Prostate gland (tissue), 2 donors: ENCODE measurements at regions not wholly inside any gene's neighbourhood (a gene's known extent, or its start where the extent isn't known, plus 50 kb on each side); places are given as distances from the start of the nearest gene placed in this dataset.

Source experiments
- DNase-seq: peaks from one replicate; pipeline ENCODE4 v3.0.0-alpha.2; 2019; ENCODE audit warnings: low spot score
- H3K27ac ChIP-seq, 2 donors: fragments of 200-600 bp; sonication (generic); 2 replicates each; pipeline ENCODE4 v1.5.1; 2017 to 2019
- H3K27me3 ChIP-seq: fragments of 200-600 bp; sonication (generic); replicated peaks from 2 replicates; pipeline ENCODE4 v1.5.1; 2019; ENCODE audit not compliant: insufficient read depth
- H3K36me3 ChIP-seq, 2 donors: fragments of 200-600 bp; sonication (generic); 1 replicate in 1 of 2; 2 replicates in 1 of 2; pipeline versions ENCODE4 v1.5.1 to v1.8.1; 2017 to 2019
- H3K4me1 ChIP-seq: fragments of 200-600 bp; sonication (generic); replicated peaks from 2 replicates; pipeline ENCODE4 v1.5.1; 2019
- H3K4me3 ChIP-seq, 2 donors: fragments of 200-600 bp; sonication (generic); 2 replicates each; pipeline ENCODE4 v1.5.1; 2017 to 2019
- H3K9me3 ChIP-seq: fragments of 200-600 bp; sonication (generic); 2 replicates; pipeline ENCODE4 v1.5.1; 2017
- CTCF ChIP-seq, 4 experiments: fragments of 200-600 bp in 2 of 4; fragments of 450-650 bp in 2 of 4; sonication (generic) in 2 of 4; IDR thresholded peaks; 1 replicate in 3 of 4; 2 replicates in 1 of 4; pipeline ENCODE4 v1.5.1; 2016 to 2019; ENCODE audit warnings: antibody characterized with exemption in 4 of 4, mild to moderate bottlenecking in 2 of 4, moderate library complexity in 2 of 4
- POLR2A ChIP-seq: fragments of 450-650 bp; IDR thresholded peaks from one replicate; pipeline ENCODE4 v1.6.1; 2016; ENCODE audit warnings: antibody characterized with exemption, mild to moderate bottlenecking
- POLR2AphosphoS5 ChIP-seq: sonication (generic); formaldehyde crosslinking; IDR thresholded peaks from one replicate; pipeline ENCODE4 v1.6.1; 2017; ENCODE audit warnings: antibody characterized with exemption
- WGBS: methylation state at CpG from one replicate; pipeline ENCODE4 v1.1.5; 2018; 5-methylcytosine and 5-hydroxymethylcytosine counted together
- intact Hi-C: fragments of 100-400 bp; cut with DNase I; formaldehyde crosslinking; loops from one replicate; pipeline ENCODE4 v1.14.2; 2022

DNA sequence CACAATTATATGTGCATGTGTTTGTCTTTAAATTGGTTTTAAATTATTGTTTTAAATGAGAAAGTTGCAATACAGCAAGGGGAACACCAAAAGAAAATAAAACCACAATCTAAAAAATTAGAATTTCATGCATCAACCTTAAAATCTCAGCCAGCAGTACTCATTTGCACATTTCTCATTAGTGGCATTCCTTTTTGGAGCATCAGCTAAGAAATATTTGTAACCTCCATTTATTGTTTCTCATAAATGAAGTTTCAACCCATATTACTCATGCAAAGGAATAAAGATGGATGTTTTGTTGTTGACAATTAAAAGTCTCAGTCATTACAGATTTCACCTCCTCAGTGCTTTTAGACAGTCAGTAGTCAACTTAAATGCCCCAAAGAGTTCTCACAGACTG lies 160.1 kb downstream of the TBX15 start:
- no peak for DNase-seq
- Histone ChIP-seq H3K4me1 (no peaks in the 10 kb centered on the region), H3K4me3 (no peak overlapping the region), H3K27ac (no peak overlapping the region), H3K36me3 (no peaks in the 10 kb centered on the region), H3K27me3 (no peaks in the 10 kb centered on the region), H3K9me3 (no peaks in the 10 kb centered on the region)
- TF ChIP-seq POLR2A (no peak), CTCF (IDR thresholded peaks at IDR 0.05) (no peak), POLR2AphosphoS5 (no peak)
- intact Hi-C loops = no loop called here

DNA sequence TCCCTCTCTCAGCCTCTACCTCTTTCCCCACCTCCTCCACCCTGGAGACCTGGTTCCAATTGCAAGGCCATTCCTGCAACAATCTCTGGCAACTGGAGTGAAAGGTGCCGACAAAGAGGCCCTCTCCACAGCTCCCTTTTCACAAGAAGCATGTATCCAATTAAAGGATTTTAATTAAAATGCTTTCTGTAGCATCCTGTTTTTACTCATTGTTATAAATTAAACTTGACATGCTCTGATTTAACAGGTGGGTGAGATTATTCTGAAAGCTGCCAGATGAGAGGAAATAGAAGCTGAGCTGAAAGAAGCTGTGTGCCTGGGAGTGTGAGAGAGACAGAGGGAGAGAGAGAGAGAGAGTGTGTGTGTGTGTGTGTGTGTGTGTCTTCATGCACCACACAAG lies 160.5 kb downstream of the TBX15 start:
- intact Hi-C loops = no loop called here
- TF ChIP-seq POLR2AphosphoS5 = no peak
- no peak for TF ChIP-seq CTCF (IDR thresholded peaks at IDR 0.05)
- no peak for TF ChIP-seq POLR2A

DNA sequence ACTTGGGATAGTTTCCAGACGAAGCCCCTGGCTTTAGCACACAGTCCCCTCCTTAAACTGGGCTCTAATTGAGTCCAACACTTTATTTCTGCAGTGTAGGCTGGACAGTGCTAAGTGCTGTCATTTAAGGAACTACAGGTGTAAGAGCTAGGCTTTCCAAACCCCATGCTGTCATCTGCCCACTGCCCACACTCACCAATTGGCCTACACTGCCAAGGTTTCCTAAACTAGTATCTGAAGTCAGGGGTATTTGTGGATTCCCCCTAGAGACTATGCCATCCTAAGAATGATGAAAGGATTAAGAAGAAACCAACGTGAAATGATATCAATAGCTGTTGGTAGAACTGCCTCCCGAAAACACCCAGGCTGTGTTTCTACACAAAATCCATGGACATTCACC lies 160.9 kb downstream of the TBX15 start:
- intact Hi-C loops = no loop called here
- Histone ChIP-seq H3K27me3 (no peaks in the 10 kb centered on the region), H3K4me1 (no peaks in the 10 kb centered on the region), H3K4me3 (no peak overlapping the region), H3K9me3 (no peaks in the 10 kb centered on the region), H3K27ac (no peak overlapping the region), H3K36me3 (no peaks in the 10 kb centered on the region)
- no peak for TF ChIP-seq CTCF (IDR thresholded peaks at IDR 0.05)
- no peak for TF ChIP-seq POLR2AphosphoS5
- no peak for TF ChIP-seq POLR2A
- WGBS = 48% methylated on average over 3 of the region's 3 CpGs
- no peak for DNase-seq

More for the DNA sequence above, 160.5 kb downstream of the TBX15 start:
- H3K4me1 ChIP-seq = no peaks in the 10 kb centered on the region
- 21% methylated on average over 1 of the region's 1 CpG for WGBS
- no peak overlapping the region for H3K4me3 ChIP-seq
- H3K27me3 ChIP-seq = no peaks in the 10 kb centered on the region
- H3K9me3 ChIP-seq = no peaks in the 10 kb centered on the region
- H3K36me3 ChIP-seq = no peaks in the 10 kb centered on the region
- no peak overlapping the region for H3K27ac ChIP-seq
- no peak for DNase-seq

DNA sequence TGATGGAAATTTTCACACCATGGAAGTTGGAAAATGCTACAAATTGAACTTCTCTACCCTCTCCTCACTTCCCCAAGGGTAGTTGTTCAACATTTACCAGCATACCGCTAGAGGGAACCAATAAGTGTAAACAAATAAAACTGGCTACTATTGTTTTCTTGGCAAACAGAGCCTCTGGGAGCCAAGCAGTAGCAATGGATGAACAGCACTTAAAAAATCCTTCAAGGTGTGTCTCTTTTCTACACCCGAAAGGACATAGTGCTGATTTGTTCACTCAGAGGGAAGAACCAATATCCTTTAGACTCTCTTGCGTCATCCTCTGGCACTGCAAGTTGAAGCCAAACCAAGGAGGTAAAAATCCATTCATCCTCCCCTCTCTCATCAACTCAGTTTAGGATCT lies 161.5 kb downstream of the TBX15 start:
- intact Hi-C loops = no loop called here
- WGBS = 33% methylated on average over 3 of the region's 3 CpGs
- no peak for TF ChIP-seq CTCF (IDR thresholded peaks at IDR 0.05)
- TF ChIP-seq POLR2AphosphoS5 = no peak
- TF ChIP-seq POLR2A = no peak

DNA sequence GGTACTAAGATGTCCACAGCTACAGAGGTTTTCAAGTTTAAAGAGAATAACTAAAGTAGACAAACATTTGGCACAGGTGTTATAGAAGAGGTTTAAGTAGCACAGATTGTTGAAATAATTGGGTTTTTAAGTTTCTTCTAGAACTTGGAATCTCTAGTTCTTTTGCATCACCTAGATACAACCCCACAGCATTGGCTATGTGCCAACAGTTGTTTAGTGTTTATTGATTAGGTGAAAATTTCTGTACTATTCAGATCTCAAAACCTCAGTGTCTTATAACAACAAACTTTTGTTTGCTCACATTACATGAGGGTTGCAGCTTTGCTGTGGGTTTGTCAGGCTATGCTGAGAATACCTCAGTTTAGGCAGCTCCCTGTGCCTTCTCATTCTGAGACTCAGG lies 162.5 kb downstream of the TBX15 start:
- TF ChIP-seq POLR2A = no peak
- no peak for TF ChIP-seq CTCF (IDR thresholded peaks at IDR 0.05)
- TF ChIP-seq POLR2AphosphoS5 = no peak
- Histone ChIP-seq H3K4me3 (no peak overlapping the region), H3K9me3 (no peaks in the 10 kb centered on the region), H3K27ac (no peak overlapping the region), H3K27me3 (no peaks in the 10 kb centered on the region), H3K36me3 (no peaks in the 10 kb centered on the region), H3K4me1 (no peaks in the 10 kb centered on the region)
- DNase-seq = no peak
- intact Hi-C loops = no loop called here

More for the DNA sequence above, 161.5 kb downstream of the TBX15 start:
- Histone ChIP-seq H3K9me3 (no peaks in the 10 kb centered on the region), H3K27ac (no peak overlapping the region), H3K4me3 (no peak overlapping the region), H3K27me3 (no peaks in the 10 kb centered on the region), H3K4me1 (no peaks in the 10 kb centered on the region), H3K36me3 (no peaks in the 10 kb centered on the region)
- no peak for DNase-seq
